ENCODE measurements at regions not wholly inside any gene's neighbourhood (a gene's known extent, or its start where the extent isn't known, plus 50 kb on each side); places are given as distances from the start of the nearest gene placed in this dataset.

DNA sequence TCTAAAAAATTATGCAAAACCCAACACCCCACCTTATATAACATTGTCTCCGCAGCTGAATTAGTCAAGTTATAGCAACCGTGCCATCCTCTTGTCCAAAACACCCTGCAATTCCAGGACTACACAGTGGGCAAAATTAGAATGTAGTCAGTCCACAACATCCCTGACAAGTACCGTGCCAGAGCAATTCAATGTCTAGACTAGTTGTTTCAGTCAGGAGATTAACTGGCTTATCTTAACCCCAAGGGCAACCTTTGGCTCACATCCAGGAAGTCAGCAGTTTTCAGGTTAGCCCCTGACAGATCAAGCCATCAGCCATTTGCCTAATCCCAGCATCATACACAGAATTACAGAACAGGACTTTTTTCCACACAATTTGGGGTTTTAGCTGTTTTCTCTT is 240.8 kb upstream of the TMEM161B start:
- no peaks in the 10 kb centered on the region for H3K36me3 ChIP-seq
- intact Hi-C loops (cut with micrococcal nuclease), result no loop called here
- no peaks in the 10 kb centered on the region for H3K9me3 ChIP-seq (replicated peaks)

DNA sequence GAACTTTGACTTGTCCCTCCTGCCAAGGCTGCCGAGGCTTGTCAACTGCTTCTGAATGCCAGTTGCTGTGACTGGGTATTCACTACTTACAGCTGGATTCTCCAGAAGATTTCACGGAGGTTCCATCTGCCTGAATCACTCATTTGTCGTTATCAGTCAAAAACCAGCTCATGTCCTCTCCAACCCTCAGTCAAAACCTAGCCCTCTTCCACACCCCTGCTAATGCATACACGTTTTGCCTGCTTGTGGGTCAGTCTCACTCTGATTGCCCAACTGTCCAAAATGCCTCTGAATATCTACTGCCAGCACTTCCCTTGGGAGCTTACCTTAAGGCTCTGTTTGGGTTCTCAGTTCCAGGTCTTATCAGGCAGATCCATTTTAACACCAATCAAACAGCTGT is 238.6 kb upstream of the TMEM161B start:
- no peaks in the 10 kb centered on the region for H3K36me3 ChIP-seq
- no peaks in the 10 kb centered on the region for H3K4me1 ChIP-seq
- H3K27me3 ChIP-seq (ENCODE audit: low read depth), result peaks cover 6% of the 10 kb centered on the region
- H3K9me3 ChIP-seq (replicated peaks), result no peaks in the 10 kb centered on the region
- no peak overlapping the region for H3K4me3 ChIP-seq
- no peak overlapping the region for H3K27ac ChIP-seq (replicated peaks)
- intact Hi-C loops (cut with micrococcal nuclease), result no loop called here
- no peak for DNase-seq
- TF ChIP-seq, protein P1, sequence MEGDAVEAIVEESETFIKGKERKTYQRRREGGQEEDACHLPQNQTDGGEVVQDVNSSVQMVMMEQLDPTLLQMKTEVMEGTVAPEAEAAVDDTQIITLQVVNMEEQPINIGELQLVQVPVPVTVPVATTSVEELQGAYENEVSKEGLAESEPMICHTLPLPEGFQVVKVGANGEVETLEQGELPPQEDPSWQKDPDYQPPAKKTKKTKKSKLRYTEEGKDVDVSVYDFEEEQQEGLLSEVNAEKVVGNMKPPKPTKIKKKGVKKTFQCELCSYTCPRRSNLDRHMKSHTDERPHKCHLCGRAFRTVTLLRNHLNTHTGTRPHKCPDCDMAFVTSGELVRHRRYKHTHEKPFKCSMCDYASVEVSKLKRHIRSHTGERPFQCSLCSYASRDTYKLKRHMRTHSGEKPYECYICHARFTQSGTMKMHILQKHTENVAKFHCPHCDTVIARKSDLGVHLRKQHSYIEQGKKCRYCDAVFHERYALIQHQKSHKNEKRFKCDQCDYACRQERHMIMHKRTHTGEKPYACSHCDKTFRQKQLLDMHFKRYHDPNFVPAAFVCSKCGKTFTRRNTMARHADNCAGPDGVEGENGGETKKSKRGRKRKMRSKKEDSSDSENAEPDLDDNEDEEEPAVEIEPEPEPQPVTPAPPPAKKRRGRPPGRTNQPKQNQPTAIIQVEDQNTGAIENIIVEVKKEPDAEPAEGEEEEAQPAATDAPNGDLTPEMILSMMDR (IDR thresholded peaks at IDR 0.05; ENCODE audit: borderline replicate concordance), result no peak

More for the DNA sequence above, 240.8 kb upstream of the TMEM161B start:
- H3K4me1 ChIP-seq, result no peaks in the 10 kb centered on the region
- no peak overlapping the region for H3K4me3 ChIP-seq
- H3K27me3 ChIP-seq (ENCODE audit: low read depth), result peaks cover 10% of the 10 kb centered on the region
- H3K27ac ChIP-seq (replicated peaks), result no peak overlapping the region
- no peak for DNase-seq
- TF ChIP-seq, protein P1 (IDR thresholded peaks at IDR 0.05; ENCODE audit: borderline replicate concordance), result no peak

DNA sequence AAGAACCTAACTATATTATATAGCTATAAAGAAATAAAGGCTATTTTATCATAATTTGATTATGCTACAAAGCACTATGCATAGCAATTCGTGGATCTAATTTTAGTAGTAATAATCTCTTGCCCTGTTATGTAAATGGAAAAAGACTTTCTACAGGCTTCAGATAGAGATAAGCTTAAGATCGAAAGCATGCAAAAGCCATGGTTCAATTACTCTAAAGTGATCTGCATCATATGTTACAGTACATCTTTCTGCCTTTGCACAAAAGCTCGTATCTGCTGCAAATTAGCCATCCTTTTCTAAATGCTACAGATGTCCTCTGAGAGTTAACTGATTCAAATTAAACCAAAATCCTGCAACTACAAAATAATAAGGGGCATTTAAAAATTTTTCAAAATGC is 234.8 kb upstream of the TMEM161B start:
- Histone ChIP-seq H3K4me1 (peaks cover 4% of the 10 kb centered on the region), H3K27ac (replicated peaks) (no peak overlapping the region), H3K36me3 (no peaks in the 10 kb centered on the region), H3K9me3 (replicated peaks) (no peaks in the 10 kb centered on the region), H3K27me3 (ENCODE audit: low read depth) (no peaks in the 10 kb centered on the region), H3K4me3 (peak overlapping the region; percentile 65)
- DNase-seq, result no peak
- intact Hi-C loops (cut with micrococcal nuclease), result no loop called here
- TF ChIP-seq, protein P1 (IDR thresholded peaks at IDR 0.05; ENCODE audit: borderline replicate concordance), result no peak

DNA sequence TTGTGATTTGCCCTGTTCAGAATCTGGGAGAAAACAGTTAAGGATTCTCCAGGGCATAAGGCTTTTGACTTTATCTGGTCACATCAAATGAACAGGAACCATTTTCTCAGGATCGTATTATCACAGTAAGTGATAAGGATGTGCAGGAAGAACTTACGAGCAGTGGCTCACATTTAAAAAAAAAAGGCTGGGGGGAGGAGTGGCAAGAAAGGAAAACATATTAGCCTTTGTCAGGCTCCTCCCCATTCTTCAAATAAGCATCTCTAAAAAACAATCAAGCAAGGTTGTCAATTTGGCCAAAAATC is 234.3 kb upstream of the TMEM161B start:
- Histone ChIP-seq H3K4me3 (peak overlapping the region; percentile 65), H3K36me3 (no peaks in the 10 kb centered on the region), H3K27ac (replicated peaks) (peak overlapping the region; percentile 50), H3K9me3 (replicated peaks) (no peaks in the 10 kb centered on the region), H3K27me3 (ENCODE audit: low read depth) (no peaks in the 10 kb centered on the region), H3K4me1 (peaks cover 4% of the 10 kb centered on the region)
- intact Hi-C loops (cut with micrococcal nuclease), result no loop called here
- TF ChIP-seq, protein P1 (IDR thresholded peaks at IDR 0.05; ENCODE audit: borderline replicate concordance), result no peak
- DNase-seq, result no peak

DNA sequence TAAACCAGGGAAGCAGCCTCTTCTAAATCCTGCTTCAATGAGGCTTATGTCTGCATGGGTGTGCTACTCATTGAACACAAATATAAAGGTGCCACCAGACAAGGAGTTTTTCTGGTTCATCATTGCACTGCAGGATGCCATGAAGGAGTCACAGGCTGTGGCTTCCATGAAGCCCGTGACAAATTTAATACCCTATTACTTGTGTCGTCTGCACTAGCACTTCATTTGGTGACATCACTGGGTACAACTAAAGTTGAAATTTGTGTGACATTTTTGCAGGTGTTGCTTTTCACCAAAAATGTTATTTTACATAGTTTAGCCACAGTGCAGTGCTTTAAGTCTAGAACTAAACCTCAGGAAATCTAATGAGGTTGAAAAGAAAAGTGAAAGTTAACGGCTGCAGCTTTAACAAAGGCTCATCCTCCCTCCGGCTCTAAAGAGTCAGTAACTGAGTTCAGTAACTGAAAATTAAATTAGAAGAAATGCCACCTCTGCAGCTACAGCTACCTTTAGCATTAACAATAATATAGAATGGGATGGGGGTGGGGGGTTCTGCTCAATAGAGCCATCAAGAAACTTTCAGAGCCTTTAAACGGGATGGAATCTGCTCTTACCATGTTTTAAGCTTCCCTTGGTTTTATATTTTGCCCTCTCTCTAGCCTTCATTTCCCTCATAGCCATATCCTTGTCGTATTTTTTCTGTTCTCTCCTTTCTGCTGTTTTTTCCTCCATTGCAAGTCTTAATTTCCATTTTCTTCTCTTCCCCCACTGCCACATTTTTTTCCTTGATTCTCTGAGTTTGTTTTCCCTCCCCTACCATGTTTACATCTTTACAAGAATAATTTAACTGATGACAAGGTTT is 233.8 kb upstream of the TMEM161B start:
- peak overlapping the region; percentile 50 for H3K27ac ChIP-seq (replicated peaks)
- DNase-seq, result no peak
- H3K4me1 ChIP-seq, result peaks cover 4% of the 10 kb centered on the region
- no peaks in the 10 kb centered on the region for H3K36me3 ChIP-seq
- TF ChIP-seq, protein P1 (IDR thresholded peaks at IDR 0.05; ENCODE audit: borderline replicate concordance), result no peak
- H3K27me3 ChIP-seq (ENCODE audit: low read depth), result no peaks in the 10 kb centered on the region
- no peaks in the 10 kb centered on the region for H3K9me3 ChIP-seq (replicated peaks)
- intact Hi-C loops (cut with micrococcal nuclease), result no loop called here
- H3K4me3 ChIP-seq, result peak overlapping the region; percentile 65
